Tongue (tissue), 1 donor: ENCODE measurements at regions not wholly inside any gene's neighbourhood (a gene's known extent, or its start where the extent isn't known, plus 50 kb on each side); places are given as distances from the start of the nearest gene placed in this dataset.
"Not testable (repeated sequence)": the region's sequence is repeated elsewhere in the genome, so short reads cannot be mapped to it uniquely, and the experiment has no call there.

Source experiments
- DNase-seq: peaks from one replicate; pipeline ENCODE4 v3.0.0-alpha.2; 2015

DNA sequence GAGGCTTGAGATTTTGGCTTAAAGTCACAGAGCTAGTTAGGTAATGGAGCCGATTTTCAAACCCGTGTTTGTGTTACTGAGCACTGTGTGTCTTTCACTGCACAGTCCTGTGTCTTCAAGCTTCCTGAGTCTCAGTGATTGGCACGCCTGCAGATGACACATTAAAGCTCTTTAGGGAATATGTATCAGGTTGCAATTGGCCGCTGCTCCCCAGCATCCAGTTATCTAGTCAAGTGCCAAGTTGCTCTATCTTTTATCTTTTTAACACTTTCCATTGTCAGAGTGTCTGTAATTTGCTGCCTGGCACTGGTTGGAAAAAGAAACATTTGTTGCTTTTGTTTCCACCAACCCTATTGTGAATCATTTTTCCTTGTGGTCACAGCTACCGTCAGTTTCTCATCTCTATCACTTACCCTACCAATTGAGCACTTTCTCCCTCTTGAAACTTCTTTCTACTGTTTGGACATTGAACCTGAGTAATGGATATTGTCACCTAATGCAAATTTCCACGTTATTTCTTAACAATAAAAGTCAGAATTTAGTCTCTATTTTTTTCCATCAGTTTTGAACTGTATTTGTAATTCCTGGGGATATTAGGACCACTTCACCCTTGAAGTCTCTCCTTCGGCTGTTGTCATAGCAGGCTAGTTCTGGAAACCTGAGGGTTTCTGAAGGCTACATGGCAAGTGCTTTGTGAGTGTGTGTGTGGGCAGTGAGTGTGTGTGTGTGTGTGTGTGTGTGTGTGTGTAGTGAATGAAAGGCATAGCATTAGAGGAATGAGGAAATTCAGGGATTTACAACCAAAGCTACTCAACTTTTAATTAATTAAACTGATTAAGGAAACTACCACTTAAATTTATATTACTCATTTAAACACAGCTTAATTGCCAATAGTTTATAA lies 274.3 kb downstream of the ISL1 start:
- no peak for DNase-seq

DNA sequence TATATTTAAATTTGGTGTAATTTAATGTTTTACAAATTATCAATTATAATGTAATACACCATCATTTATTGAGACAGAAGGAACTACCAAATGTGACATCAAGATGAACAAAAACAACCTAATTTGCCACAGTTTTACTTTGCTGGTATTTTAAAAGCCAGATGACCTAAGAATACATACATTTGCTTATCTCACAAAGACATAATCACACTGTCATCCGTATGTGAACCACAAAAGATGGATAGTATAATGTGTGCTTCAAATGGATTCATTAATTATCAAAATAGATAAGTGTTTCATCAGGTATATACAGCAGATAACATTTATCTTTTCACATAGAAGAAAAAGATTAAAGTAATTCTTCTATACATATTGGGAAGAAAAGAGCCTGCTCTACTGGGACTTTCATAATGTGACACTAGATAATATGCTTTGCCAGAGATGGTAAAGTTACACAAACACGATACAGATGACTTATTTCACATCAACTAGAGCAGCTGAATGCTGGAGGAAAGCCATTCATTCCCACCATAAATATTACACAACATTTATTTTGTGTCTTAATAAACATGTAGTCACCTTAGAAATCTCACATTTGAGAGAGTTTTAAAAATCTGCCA lies 278.5 kb downstream of the ISL1 start:
- DNase-seq: no peak

DNA sequence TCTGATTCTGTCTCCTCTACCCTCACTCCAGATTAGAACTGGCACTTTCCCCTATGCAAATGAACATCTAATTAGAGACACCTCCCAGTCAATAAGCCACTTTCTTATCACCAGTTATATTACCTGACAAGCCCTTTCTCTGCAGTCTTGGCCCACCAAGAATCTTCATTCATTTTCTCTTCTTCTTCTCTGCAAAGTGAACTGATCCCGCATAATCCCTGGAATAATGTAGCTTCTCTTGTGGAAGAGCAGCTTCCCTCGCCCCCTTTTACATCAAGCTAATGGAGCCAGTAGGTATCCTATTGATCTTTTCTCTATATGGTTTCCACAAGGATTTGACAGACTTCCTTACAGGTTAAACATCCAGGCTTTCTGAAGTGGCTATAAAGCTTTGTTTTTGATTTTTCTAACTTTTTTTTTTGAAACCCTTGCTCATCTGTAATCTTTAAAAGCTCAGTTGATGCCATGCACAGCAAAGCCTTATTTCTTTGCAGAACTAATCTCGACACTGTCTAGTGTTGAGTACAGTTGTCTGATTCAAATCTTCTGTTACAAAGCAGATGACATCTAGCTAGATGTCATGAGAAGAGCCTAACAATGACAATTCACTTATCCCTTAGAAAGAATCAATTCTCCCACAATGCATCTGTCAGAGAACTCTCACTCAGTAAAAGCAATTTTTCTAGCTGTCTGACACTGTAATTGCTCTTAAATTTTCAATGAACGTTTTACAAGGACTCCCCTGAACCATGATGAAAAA lies 281.4 kb downstream of the ISL1 start:
- no peak for DNase-seq

DNA sequence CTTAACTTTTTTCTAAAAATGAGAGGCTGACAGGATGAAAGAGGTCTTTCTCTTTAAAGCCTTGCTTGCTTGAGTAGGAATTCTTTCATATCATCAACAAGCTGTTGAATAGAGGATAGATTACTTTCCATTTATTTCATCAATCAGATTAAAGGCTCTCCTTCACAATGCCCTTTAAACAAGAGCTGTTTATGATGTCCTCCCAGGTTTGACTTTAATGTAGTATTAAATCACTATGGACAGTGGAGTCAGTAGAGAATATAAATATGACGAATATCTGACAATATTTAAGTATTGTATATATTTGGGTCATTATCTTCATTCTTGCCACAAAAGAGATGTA lies 282.0 kb downstream of the ISL1 start:
- no peak for DNase-seq

DNA sequence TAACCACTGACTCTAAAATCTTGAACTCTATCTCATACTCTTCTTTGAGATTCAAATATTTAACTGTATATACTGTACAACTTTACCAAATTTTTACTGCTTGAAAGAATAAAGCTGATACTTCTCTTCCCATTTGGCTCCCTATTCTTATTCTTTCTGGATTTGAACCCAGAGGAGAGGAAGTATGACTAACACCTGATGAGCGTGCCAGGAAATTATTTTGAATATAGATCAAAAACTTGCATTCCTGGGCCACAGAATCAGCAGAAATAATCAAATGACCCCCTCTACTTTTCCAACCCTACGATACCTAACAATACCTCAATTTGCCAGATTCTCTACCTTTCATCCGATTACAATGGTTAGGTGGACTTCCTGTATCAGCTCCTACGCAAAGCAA lies 285.8 kb downstream of the ISL1 start:
- DNase-seq: no peak

DNA sequence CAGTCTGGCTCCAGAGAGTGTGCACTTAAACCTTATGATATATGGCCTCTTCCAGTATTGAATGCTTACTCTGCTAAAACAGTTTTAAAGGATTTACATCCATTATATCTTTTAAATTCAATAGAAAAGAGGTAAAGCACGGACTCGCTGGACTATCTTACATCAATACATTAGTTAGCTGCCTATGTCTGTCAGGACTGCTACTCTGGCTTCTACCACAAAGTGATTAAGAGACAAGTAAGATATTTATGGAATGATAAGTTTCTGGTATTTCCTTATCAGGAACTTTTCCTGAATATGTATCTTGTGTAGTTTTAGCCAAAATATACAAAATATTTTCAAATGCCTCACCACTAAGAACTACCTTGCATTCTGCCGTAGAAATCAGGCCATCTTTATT lies 295.1 kb downstream of the ISL1 start:
- no peak for DNase-seq

DNA sequence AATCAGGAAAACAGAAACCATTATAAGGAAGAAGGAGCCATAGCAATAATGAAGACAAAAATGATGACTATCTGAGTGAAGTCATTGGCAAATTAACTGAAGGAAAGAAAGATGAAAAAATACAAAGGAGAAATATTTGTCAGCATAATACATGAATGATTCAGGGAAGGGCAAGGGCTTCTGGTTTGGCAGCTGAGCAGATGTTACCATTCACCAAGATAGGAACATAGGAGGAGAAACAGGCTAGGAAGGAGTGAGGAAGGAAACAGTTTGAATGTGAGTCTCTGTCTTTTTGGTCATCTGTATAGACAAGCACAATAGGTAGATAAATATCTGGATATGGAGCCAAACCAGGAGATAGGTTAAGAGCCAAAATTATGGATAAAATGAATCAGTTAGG lies 296.0 kb downstream of the ISL1 start:
- DNase-seq: no peak

DNA sequence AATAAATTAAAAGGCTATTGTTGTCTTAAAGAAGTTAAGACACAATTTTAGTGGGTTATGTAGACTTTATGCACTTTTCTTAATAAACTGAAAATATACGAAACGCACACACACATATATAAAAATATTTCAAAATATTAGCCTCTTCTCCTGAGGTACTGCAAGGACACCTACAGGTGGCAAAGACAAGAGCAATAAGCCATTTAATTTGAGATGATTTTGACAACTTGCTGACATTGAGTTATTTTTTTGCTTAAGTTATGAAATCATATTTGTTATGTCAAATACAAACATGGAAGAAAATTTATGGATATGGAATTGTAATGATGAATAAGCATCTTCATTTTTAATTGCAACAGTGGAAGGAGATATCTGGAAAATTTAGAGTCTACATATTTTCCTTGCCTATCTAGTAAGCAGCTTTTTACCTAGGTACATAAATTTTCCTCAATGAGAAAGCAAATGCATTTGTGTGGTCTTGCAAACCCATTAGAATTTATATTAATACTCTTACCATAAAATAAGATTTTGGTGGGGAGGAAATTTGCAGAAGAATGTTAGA lies 301.6 kb downstream of the ISL1 start:
- no peak for DNase-seq

DNA sequence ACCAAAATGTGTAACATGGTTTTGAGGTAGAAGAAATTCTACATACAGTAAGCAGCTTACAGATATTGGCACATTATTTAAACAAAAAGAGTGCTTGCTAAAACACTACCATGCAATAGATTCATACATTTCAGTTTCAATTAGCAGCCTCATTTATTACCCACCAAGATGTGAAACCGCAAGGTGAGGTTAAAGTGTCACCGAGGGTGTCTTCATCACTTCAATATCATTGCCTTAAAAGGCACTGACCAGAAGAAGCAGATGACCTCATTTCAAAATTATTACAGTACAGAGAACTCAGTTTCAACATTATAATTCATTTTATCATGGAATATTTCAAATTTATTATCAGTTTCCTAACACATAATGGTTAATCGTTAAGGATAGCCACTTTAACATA lies 302.2 kb downstream of the ISL1 start:
- no peak for DNase-seq

DNA sequence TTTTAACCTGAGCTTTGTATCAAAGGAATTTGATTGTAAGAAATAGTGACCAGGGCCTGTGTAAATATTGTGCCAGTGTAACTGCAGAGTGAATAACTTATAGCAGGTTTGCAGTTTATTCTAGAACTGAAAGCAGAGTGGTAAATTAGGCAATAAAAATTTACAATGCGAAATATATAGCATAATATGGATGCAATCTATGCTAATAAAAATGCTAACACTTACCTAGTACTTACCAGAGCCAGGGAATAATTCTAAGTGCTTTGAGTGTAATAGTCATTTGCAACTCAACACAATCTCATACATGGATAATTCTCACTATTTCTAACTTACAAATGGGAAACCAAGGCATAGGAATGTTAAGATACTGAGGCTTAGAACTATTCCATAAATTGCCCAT lies 303.4 kb downstream of the ISL1 start:
- DNase-seq: no peak

DNA sequence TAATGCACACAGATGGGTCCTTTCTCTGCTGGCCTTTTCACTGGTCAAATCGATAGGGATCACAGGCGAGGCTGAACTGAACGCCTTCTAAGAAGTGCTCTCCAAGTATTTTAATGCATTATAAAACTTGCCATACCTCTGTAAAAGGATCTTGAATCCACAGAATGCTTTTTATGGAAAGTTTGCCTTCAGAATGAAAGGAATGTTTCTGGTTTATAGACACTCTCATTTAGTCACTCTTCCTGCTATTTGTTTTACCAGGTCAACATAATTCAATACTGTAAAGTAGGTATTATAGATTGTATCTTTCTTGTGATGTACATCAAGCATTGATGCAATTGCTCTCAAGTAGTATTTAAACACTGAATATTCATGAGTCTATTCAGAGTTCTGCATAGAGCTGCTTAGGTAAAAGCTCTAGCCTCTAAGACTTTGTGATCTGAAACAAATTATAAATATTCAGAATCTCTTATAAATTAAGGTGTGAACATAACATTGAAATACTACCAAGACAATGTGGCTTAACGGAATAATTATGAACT lies 308.4 kb downstream of the ISL1 start:
- DNase-seq: no peak

DNA sequence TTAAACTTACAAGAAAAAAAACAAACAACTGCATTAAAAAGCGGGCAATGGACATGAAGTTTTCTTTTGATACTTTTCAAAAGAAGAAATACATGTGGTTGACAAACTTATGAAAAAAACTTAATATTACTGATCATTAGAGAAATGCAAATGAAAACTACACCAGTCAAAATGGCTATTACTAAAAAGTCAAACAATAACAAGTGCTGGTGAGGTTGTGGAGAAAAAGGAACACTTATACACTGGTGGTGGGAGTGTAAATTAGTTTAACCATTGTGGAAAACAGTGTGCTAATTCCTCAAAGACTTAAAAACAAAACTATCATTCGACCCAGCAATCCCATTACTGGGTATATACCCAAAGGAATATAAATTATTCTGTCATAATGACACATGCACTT lies 311.6 kb downstream of the ISL1 start:
- no peak for DNase-seq

DNA sequence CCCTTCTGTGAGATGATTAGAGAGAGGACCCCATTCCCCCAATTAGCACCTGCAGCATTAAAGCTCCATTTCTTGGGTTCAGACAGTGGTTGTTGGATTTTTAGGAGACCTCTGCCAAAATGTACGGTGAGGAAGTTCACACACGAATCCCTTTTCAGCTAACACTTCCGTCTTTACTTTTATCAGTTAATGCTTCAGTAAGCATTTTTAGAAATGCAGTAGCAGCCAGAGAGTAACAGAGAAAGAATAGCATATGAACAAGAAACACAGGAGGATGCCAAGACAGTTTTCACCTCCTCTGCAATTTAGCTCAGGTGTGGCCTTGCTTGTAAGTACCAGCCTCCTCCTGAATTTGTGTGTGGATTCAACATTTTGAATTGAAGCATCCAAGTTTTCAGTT lies 312.9 kb downstream of the ISL1 start:
- no peak for DNase-seq

DNA sequence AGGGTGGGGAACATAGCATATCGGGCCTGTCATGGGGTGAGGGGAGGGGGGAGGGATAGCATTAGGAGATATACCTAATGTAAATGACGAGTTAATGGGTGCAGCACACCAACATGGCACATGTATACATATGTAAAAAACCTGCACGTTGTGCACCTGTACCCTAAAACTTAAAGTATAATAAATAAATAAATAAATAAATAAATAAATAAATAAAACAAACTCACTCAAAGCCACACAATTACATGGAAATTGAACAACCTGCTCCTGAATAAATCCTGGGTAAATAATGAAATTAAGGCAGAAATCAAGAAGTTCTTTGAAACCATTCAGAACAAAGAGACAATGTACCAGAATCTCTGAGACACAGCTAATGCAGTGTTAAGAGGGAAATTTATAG lies 318.8 kb downstream of the ISL1 start:
- DNase-seq: not testable (repeated sequence)

DNA sequence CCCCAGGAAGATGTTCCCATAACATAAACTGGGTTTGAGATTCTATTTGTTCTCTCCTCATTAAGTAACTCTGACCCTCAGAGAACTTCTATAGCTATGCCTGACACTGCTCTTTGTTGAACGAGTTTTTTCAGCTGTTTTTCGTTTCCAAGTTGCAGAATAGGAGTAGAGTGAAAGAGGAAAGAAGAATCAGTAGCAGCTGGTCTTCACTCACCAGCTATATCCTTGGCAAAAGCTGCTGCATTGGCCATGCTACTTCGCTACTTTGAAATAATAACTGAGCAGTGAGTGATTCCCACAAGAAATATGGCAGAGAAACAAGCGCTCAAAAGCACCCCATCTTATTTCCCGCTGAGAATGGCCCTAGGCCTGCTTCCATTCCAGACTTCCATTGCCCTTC lies 329.0 kb downstream of the ISL1 start:
- DNase-seq: peak; percentile 13

DNA sequence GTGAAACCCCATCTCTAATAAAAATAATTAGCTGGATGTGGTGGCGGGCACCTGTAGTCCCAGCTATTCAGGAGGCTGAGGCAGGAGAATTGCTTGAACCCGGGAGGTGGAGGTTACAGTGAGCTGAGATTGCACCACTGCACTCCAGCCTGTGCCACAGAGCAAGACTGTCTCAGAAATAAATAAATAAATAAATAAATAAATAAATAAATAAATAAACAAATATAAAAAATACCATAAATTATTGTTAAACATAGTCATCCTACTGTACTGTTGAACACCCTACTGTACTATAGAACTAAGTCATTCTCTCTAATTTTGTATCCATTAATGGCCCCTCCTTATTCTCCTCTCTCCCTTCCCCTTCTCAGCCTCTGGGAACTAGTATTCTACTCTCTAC lies 332.2 kb downstream of the ISL1 start:
- DNase-seq: not testable (repeated sequence)

DNA sequence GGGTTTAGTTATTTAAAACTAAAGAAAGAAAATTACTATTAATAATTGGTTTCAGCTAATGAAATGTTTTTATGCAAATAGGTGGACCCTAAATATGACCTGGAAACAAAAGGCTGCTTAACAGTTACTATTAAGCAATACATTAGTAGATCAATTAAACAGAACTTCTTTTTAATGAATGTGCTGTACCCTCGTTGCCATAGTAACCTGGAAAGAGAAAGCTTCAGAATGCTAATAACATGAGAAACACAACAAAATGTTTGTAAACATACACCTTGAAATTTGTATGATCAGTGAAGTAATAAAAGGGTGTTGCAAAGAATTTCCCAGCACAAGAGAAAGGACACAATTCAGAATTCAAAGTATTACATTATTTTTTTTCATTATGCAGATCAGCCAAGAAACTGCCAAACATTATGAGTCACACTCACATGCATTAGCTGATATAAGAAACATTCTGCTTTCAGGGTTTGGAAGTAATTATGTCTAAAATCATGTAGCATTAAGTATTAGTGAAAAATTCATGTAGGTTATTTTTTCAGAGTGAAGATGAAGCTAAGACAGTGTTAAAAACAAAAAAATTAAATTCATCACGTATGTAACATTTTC lies 348.3 kb downstream of the ISL1 start:
- no peak for DNase-seq

DNA sequence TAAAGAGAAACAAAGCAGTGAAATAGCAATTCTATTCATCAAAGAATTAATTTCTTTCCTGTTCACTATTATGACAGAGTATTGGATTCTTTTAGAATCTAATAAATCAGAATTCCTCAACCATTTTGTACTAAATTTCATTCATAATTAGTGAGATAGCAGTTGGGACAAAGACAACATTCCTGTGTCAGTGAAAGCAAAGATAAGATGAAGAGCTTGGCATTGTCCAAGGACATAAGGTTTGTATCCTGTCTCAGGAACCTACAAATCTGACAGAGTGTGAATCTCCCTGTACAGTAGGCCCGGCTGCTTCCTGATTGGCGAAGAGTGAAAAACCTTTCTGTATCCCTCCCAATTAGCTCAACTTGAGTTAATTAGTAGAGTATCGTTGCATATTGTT lies 349.1 kb downstream of the ISL1 start:
- DNase-seq: no peak

DNA sequence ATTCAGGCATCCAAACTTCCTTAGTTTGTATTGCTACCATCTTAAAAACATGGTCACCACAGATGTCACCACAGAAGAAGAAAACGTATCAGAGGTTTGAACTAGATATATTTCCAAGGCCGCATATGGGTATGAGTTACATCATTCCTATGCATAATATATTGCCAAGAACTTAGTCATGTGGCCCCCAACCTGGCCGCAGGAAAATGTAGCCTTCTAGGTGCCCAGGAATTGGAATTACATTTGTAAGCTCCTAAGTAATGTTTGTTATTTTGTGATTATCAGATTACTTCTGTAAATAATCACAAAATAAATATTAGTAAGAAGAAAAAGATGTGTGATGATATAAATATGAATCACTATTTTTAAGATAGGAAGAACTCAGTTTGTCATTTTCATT lies 351.4 kb downstream of the ISL1 start:
- DNase-seq: no peak

DNA sequence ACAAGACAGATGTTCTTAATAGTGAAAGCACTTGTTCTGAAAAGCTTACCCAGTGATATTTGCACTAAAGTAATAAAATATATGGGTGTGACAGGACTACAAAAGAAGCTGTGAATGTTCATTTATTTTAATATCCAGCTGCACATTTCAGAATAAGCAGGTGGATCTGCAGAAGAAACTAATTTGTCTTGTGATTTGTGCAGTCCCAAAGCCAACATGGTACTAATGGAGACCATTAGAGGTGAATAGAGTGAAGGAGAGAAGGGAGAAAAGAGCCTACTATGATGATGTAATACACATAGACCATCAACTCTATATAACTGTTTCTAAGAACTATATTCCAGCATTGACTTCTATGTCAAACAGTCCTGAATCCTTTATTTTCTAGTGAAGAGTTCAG lies 362.8 kb downstream of the ISL1 start:
- no peak for DNase-seq

DNA sequence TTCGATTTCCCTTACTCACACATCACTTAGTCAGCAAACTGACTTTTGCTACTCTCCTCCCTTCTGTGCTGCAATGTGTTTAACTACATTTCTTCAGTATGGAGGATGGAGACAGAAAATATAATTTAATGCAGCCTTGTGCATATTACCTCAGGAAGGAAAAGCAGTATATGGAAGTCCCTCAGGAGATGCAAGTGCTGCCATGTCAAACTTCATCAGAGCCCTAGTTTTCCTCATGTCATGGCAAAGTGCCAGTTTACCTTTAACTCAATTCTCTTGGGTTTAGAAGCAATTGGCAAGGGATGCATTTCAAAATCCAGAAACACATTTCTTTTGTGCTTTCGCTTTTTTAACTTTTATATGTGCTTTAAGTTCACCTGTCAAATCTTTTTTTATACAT lies 365.4 kb downstream of the ISL1 start:
- DNase-seq: no peak
